Thyroid gland (tissue), 4 donors: ENCODE measurements at regions not wholly inside any gene's neighbourhood (a gene's known extent, or its start where the extent isn't known, plus 50 kb on each side); places are given as distances from the start of the nearest gene placed in this dataset.

ENCODE experiments used
- DNase-seq, 2 donors: peaks; one replicate each; pipeline ENCODE4 v3.0.0-alpha.2; 2019
- H3K27ac ChIP-seq, 3 donors: fragments of 200-600 bp; sonication (generic); 1 replicate in 2 of 3; 2 replicates in 1 of 3; pipeline ENCODE4 v1.5.1; 2016 to 2019; ENCODE audit warnings: mild to moderate bottlenecking in 1 of 3, moderate library complexity in 1 of 3
- H3K27me3 ChIP-seq: fragments of 200-600 bp; sonication (generic); one replicate; pipeline ENCODE4 v1.5.1; 2019
- H3K36me3 ChIP-seq, 2 donors: fragments of 200-600 bp; sonication (generic); one replicate each; pipeline ENCODE4 v1.5.1; 2016 to 2019
- H3K4me1 ChIP-seq, 2 donors: fragments of 200-600 bp; sonication (generic); one replicate each; pipeline ENCODE4 v1.5.1; 2017 to 2019
- H3K4me3 ChIP-seq, 3 donors: fragments of 200-600 bp; sonication (generic); replicated peaks in 1 of 3; 1 replicate in 2 of 3; 2 replicates in 1 of 3; pipeline ENCODE4 v1.5.1; 2016; ENCODE audit warnings: mild to moderate bottlenecking in 1 of 3
- H3K9me3 ChIP-seq: fragments of 200-600 bp; sonication (generic); one replicate; pipeline ENCODE4 v1.5.1; 2017
- CTCF ChIP-seq, 6 experiments: fragments of 200-600 bp in 3 of 6; fragments of 450-650 bp in 3 of 6; sonication (generic) in 3 of 6; IDR thresholded peaks; one replicate each; pipeline ENCODE4 v1.5.1; 2016 to 2019; ENCODE audit warnings: antibody characterized with exemption in 6 of 6, mild to moderate bottlenecking in 2 of 6, inconsistent platforms in 1 of 6, moderate library complexity in 1 of 6
- POLR2A ChIP-seq, 2 donors: fragments of 450-650 bp; IDR thresholded peaks; one replicate each; pipeline ENCODE4 v1.6.1; 2017; ENCODE audit warnings: antibody characterized with exemption in 2 of 2, mild to moderate bottlenecking in 2 of 2, moderate library complexity in 1 of 2
- WGBS, 2 donors: methylation state at CpG; one replicate each; pipeline ENCODE4 v1.1.5; 2017; 5-methylcytosine and 5-hydroxymethylcytosine counted together
- intact Hi-C: fragments of 100-400 bp; cut with DNase I; formaldehyde crosslinking; loops from one replicate; pipeline ENCODE4 v1.15.1; 2023

- no peaks in the 10 kb centered on the region for H3K27me3 ChIP-seq
- intact Hi-C loops = no loop called here
- no peaks in the 10 kb centered on the region for H3K36me3 ChIP-seq
- DNase-seq = no peak
- WGBS, 2 donors = 92 to 95% methylated on average over 5 of the region's 5 CpGs
- H3K4me3 ChIP-seq = no peak overlapping the region
- no peaks in the 10 kb centered on the region for H3K4me1 ChIP-seq
- TF ChIP-seq POLR2A (IDR thresholded peaks at IDR 0.05) = no peak
- no peak for TF ChIP-seq CTCF (IDR thresholded peaks at IDR 0.05)
- H3K9me3 ChIP-seq = no peaks in the 10 kb centered on the region
- H3K27ac ChIP-seq = no peak overlapping the region
Measured at GRCh38 chr6:2361195-2361594, 115.8 kb upstream of the GMDS start.

- Histone ChIP-seq H3K9me3 (no peaks in the 10 kb centered on the region), H3K27ac (no peak overlapping the region), H3K4me3 (no peak overlapping the region), H3K4me1 (no peaks in the 10 kb centered on the region), H3K36me3 (no peaks in the 10 kb centered on the region), H3K27me3 (no peaks in the 10 kb centered on the region)
- intact Hi-C loops = no loop called here
- DNase-seq = no peak
- WGBS, 2 donors = 96 to 97% methylated on average over 5 of the region's 5 CpGs
- no peak for TF ChIP-seq POLR2A (IDR thresholded peaks at IDR 0.05)
- TF ChIP-seq CTCF (IDR thresholded peaks at IDR 0.05) = no peak
Measured at GRCh38 chr6:2360716-2361115, 115.3 kb upstream of the GMDS start.

GRCh38 chr6:2360126-2360525 is 114.7 kb upstream of the GMDS start:
- H3K4me3 ChIP-seq = no peak overlapping the region
- intact Hi-C loops = no loop called here
- H3K27ac ChIP-seq = no peak overlapping the region
- TF ChIP-seq POLR2A (IDR thresholded peaks at IDR 0.05) (no peak), CTCF (IDR thresholded peaks at IDR 0.05) (no peak)
- H3K36me3 ChIP-seq = no peaks in the 10 kb centered on the region
- 87 to 89% methylated on average over 5 of the region's 5 CpGs for WGBS, 2 donors
- H3K4me1 ChIP-seq = no peaks in the 10 kb centered on the region
- no peaks in the 10 kb centered on the region for H3K27me3 ChIP-seq
- no peaks in the 10 kb centered on the region for H3K9me3 ChIP-seq
- DNase-seq = no peak

GRCh38 chr6:2355150-2355549 is 109.7 kb upstream of the GMDS start:
- TF ChIP-seq POLR2A (IDR thresholded peaks at IDR 0.05) = no peak
- no peak for TF ChIP-seq CTCF (IDR thresholded peaks at IDR 0.05)
- 40 to 42% methylated on average over 3 of the region's 3 CpGs for WGBS, 2 donors
- Histone ChIP-seq H3K27ac (no peak overlapping the region), H3K27me3 (no peaks in the 10 kb centered on the region), H3K9me3 (no peaks in the 10 kb centered on the region), H3K4me1 (no peaks in the 10 kb centered on the region), H3K4me3 (no peak overlapping the region), H3K36me3 (no peaks in the 10 kb centered on the region)
- no peak for DNase-seq
- intact Hi-C loops = loop anchor here (10.0 kb wide), 1 partner anchor 140 kb away; no protein-coding TSS in a partner anchor

- TF ChIP-seq POLR2A (IDR thresholded peaks at IDR 0.05) (no peak), CTCF (IDR thresholded peaks at IDR 0.05) (no peak)
- no peaks in the 10 kb centered on the region for H3K27me3 ChIP-seq
- no peaks in the 10 kb centered on the region for H3K36me3 ChIP-seq
- WGBS, 2 donors = 65 to 71% methylated on average over 6 of the region's 6 CpGs
- no peak overlapping the region for H3K27ac ChIP-seq
- intact Hi-C loops = loop anchor here (5.0 to 10.0 kb wide), 2 partner anchors 139 to 757 kb away; no protein-coding TSS in a partner anchor
- no peak for DNase-seq
- no peaks in the 10 kb centered on the region for H3K4me1 ChIP-seq
- no peak overlapping the region for H3K4me3 ChIP-seq
- H3K9me3 ChIP-seq = no peaks in the 10 kb centered on the region
Measured at GRCh38 chr6:2354138-2354491, 108.7 kb upstream of the GMDS start.
